ENCODE measurements at regions not wholly inside any gene's neighbourhood (a gene's known extent, or its start where the extent isn't known, plus 50 kb on each side); places are given as distances from the start of the nearest gene placed in this dataset.

GRCh38 chr2:180227461-180227860, 220.4 kb upstream of the CWC22 start:
- TF ChIP-seq CTCF (IDR thresholded peaks at IDR 0.05) (no peak), POLR2A (IDR thresholded peaks at IDR 0.05) (no peak)
- H3K9me3 ChIP-seq, result no peaks in the 10 kb centered on the region
- 77 to 80% methylated on average over 2 of the region's 2 CpGs for WGBS, 2 donors
- intact Hi-C loops (cut with DNase I), result no loop called here
- no peaks in the 10 kb centered on the region for H3K36me3 ChIP-seq
- H3K4me3 ChIP-seq, result no peak overlapping the region
- DNase-seq, result no peak
- peaks cover 0 to 10% (median 3%) of the 10 kb centered on the region in 3 donors for H3K4me1 ChIP-seq
- H3K27ac ChIP-seq, result no peak overlapping the region
- no peaks in the 10 kb centered on the region for H3K27me3 ChIP-seq

- DNase-seq, result no peak
- no peak overlapping the region for H3K4me3 ChIP-seq
- no peak overlapping the region for H3K27ac ChIP-seq
- H3K36me3 ChIP-seq, result no peaks in the 10 kb centered on the region
- intact Hi-C loops (cut with DNase I), result no loop called here
- no peaks in the 10 kb centered on the region for H3K9me3 ChIP-seq
- peaks cover 0 to 15% (median 3%) of the 10 kb centered on the region in 3 donors for H3K4me1 ChIP-seq
- no peaks in the 10 kb centered on the region for H3K27me3 ChIP-seq
- TF ChIP-seq POLR2A (IDR thresholded peaks at IDR 0.05) (no peak), CTCF (IDR thresholded peaks at IDR 0.05) (no peak)
These were observed 218.0 kb upstream of the CWC22 start for GRCh38 chr2:180225118-180225517.

- TF ChIP-seq POLR2A (IDR thresholded peaks at IDR 0.05), result no peak
- TF ChIP-seq CTCF (IDR thresholded peaks at IDR 0.05), result no peak
- Histone ChIP-seq H3K4me3 (peak overlapping the region in 1 of 4 donors; percentile 20), H3K9me3 (peaks cover 0 to 4% (median 2%) of the 10 kb centered on the region in 3 donors), H3K36me3 (no peaks in the 10 kb centered on the region), H3K27me3 (no peaks in the 10 kb centered on the region), H3K27ac (no peak overlapping the region), H3K4me1 (peaks cover 0 to 15% (median 3%) of the 10 kb centered on the region in 3 donors)
- WGBS, 2 donors, result 14 to 20% methylated on average over 1 of the region's 1 CpG
- DNase-seq, result no peak
- intact Hi-C loops (cut with DNase I), result no loop called here
These were observed 215.5 kb upstream of the CWC22 start for GRCh38 chr2:180222644-180223043.

GRCh38 chr2:180219491-180219890, 212.4 kb upstream of the CWC22 start:
- Histone ChIP-seq H3K36me3 (no peaks in the 10 kb centered on the region), H3K4me1 (peaks cover 0 to 15% (median 3%) of the 10 kb centered on the region in 3 donors), H3K9me3 (peaks cover 0 to 8% (median 5%) of the 10 kb centered on the region in 3 donors), H3K27me3 (no peaks in the 10 kb centered on the region), H3K27ac (no peak overlapping the region), H3K4me3 (no peak overlapping the region)
- intact Hi-C loops (cut with DNase I), result no loop called here
- no peak for DNase-seq
- TF ChIP-seq POLR2A (IDR thresholded peaks at IDR 0.05) (no peak), CTCF (IDR thresholded peaks at IDR 0.05) (no peak)
- 42 to 79% methylated on average over 1 of the region's 1 CpG for WGBS, 2 donors

GRCh38 chr2:180208841-180209240, 201.7 kb upstream of the CWC22 start:
- 19 to 42% methylated on average over 2 of the region's 2 CpGs for WGBS, 2 donors
- Histone ChIP-seq H3K9me3 (no peaks in the 10 kb centered on the region), H3K27me3 (no peaks in the 10 kb centered on the region), H3K27ac (no peak overlapping the region), H3K4me1 (peaks cover 0 to 21% (median 3%) of the 10 kb centered on the region in 3 donors), H3K4me3 (no peak overlapping the region), H3K36me3 (no peaks in the 10 kb centered on the region)
- no peak for DNase-seq
- TF ChIP-seq CTCF (IDR thresholded peaks at IDR 0.05), result no peak
- no peak for TF ChIP-seq POLR2A (IDR thresholded peaks at IDR 0.05)
- intact Hi-C loops (cut with DNase I), result no loop called here
